ENCODE measurements at regions not wholly inside any gene's neighbourhood (a gene's known extent, or its start where the extent isn't known, plus 50 kb on each side); places are given as distances from the start of the nearest gene placed in this dataset.
"Not testable (repeated sequence)": the region's sequence is repeated elsewhere in the genome, so short reads cannot be mapped to it uniquely, and the experiment has no call there.

- DNase-seq (ENCODE audit: low read depth): no peak
Measured at GRCh38 chrX:137646472-137646871, 80.5 kb downstream of the ZIC3 start.

DNA sequence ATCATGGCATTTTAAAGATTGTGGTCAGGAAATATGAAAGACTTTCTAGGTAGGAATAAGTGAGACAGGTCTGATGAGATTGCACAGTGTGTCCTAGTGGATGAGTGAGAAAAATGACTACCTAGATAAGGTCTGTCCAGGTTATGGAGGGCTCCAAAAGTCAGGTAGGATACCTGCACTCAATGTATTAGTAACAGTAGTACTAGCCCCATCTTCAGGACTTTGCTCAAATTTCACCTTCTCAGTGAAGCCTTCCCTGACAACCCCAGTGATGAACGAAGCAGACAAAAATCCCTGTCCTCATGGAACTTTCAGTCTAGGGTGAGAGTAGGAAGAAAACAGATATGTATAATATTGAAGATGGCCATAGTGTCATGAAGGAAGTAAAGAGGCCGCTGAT, 85.7 kb downstream of the ZIC3 start:
- no peak for DNase-seq (ENCODE audit: low read depth)

- no peak for DNase-seq (ENCODE audit: low read depth)
Measured at GRCh38 chrX:137652086-137652485, 86.2 kb downstream of the ZIC3 start.

- DNase-seq (ENCODE audit: low read depth): no peak
Measured at GRCh38 chrX:137654481-137654880, 88.6 kb downstream of the ZIC3 start.

DNA sequence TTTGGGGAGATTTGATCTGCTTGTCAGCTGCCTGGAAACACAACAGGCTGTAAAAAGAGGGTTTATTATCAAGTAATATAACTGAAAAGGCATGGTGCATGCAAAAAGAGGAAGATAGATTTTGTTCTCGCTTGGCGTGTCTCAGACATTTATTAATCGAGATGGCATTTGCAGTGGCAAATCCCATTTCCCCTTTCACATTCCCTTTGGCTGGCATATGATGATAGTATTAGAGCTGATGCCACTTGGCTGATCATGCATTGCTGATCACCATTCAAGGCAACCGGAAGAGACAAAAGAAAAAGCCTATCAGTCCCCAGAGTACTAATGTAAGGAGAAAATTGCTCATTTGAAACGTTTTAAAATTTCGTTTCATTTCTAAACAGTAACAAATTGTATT, 101.8 kb downstream of the ZIC3 start:
- no peak for DNase-seq (ENCODE audit: low read depth)

GRCh38 chrX:137684591-137684990, 118.7 kb downstream of the ZIC3 start:
- DNase-seq (ENCODE audit: low read depth): no peak

GRCh38 chrX:137695417-137695816, 129.5 kb downstream of the ZIC3 start:
- no peak for DNase-seq (ENCODE audit: low read depth)

DNA sequence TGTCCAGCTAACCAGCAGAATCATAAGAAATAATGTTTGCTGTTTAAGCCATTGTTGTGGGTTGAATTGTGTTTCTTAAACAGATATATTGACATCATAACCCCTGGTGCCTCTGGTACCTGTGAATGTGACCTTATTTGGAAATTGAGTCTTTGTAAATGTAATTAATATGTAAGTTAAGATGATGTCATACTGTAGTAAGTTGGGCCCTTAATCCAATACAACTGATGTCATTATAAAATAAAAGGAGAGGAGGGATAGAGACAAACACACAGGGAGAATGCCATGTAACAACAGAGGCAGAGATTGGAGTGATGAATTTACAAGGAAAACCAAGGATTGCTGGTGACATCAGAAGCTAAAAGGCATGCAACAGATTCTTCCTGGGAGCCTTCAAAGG, 141.4 kb downstream of the ZIC3 start:
- no peak for DNase-seq (ENCODE audit: low read depth)

GRCh38 chrX:137742846-137743245, 176.9 kb downstream of the ZIC3 start:
- no peak for DNase-seq (ENCODE audit: low read depth)

GRCh38 chrX:137743414-137743813, 177.5 kb downstream of the ZIC3 start:
- no peak for DNase-seq (ENCODE audit: low read depth)

DNA sequence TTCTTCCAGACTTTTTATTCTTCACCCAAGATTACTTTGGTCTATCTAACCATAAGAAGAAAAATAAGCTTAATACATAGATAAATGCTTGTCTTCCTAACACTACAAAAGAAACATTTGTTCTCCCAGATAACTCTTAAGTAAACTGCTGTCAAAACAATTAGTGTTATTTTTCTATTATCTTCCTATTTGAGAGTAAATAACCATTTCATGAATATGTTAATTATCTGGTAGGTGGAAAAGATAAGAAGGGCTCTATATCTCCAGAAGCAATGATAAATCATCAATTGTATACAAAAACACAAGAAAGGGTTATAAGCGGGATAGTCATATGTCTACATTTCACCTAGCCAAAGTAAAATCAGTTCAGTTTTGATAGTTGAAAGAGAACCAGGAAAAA, 180.4 kb downstream of the ZIC3 start:
- no peak for DNase-seq (ENCODE audit: low read depth)

DNA sequence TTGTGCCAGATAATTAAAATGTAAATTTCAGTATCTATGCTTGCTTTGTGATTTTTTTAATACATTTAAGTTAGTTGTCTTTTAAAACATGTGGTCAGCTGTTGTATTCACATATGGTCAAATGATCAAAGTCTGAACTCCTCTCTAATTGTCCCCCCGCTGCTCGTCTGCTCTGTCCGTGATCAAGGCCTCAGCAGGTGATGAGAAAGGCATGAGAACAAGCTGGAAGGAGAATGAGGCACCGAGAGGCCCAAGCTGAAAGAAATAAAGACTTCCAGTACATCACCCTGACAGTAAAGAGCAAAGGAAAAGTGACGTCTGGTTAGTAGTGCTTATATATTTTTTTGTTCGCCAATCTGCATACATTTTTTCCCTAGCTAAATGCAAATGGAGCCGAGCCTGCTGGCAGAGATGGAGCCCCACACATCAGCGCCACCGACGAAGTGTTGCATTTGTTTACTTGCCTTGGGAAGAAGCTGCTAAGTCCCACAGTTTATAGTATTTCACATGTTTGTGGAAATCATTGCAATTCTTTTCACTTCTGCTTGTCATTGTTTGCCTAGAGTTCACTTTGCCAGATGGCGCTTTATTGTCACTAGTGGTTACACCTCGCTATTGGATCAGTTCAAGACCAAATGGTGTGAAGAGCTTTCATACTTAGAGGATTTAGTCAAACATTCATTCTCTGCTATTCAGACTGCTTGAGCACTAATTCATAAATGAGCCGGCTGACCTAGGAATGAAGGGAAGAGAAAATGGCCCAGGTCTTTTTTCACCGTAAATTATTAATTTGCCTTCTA, 181.5 kb downstream of the ZIC3 start:
- no peak for DNase-seq (ENCODE audit: low read depth)

DNA sequence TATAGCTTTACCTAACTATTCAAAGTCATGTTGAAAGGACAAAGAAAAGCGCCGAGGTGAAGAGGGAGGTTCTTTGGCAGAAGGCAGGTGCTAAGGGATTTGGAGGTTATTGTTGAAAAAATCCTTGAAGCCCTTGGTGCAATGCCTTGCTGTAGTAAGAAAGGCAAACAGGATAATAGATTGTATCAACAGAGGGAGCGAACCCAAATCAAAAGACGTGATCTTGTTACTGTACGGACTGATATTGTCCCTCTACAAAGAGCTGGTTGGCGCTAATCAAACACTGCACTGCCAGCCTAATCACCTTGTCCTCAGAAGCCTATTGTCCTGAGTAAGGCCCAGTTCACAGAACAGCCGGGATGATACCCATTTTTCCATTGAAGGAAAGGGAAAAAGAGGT, 182.9 kb downstream of the ZIC3 start:
- DNase-seq (ENCODE audit: low read depth): no peak

DNA sequence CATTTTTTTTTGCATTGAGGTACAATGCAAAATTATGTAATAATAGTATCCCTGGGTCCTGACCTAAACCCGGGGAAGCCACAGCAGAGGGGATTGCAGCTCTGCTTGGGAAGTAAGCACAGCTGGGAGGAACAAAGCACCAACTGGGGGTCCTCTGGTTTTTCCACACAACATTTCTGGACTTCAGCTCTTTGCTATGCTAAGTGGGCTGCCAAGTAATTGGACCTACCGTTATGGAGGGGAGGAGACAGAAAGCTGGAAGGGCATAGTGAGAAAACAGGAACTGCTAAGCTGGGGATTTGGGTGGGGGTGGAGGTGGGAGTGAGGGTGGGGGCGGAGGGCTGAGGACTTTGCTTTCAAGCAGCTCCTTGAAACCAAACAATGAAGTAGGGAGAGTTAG, 183.3 kb downstream of the ZIC3 start:
- no peak for DNase-seq (ENCODE audit: low read depth)

DNA sequence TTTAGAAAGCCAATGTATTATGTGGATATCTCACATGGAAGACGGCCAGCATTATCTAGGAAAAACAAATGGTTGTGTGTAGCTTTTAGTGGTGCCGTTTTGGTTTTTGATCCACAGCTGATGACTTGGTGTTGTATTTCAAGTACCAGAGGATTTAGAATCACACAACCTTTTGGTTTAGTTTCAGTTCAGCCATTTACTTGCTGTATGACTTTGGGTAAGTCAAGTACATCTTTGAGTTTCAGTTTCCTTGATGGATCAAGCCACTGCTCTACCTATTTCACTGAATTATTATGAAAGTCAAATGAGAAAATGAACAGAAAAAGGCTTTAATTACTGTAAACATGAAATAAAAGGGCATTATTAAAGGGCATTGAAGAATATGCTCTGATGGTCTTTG, 205.6 kb downstream of the ZIC3 start:
- no peak for DNase-seq (ENCODE audit: low read depth)

DNA sequence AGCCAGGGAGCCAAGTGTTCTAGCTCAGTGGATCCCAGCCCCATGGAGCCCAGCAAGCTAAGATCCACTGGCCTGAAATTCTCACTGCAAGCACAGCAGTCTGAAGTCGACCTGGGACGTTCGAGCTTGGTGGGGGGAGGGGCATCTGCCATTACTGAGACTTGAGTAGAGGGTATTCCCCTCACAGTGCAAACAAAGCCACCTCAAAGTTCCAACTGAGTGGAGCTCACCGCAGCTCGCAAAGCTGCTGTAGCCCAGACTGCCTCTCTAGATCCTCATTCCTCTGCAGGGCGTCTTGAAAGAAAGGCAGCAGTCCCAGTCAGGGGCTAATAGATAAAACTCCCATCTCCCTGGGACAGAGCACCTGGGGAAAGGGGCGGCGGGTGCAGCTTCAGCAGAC, 226.3 kb downstream of the ZIC3 start:
- DNase-seq (ENCODE audit: low read depth): no peak

GRCh38 chrX:137797926-137798325, 232.0 kb downstream of the ZIC3 start:
- not testable (repeated sequence) for DNase-seq (ENCODE audit: low read depth)

- DNase-seq (ENCODE audit: low read depth): no peak
Measured at GRCh38 chrX:137823257-137823656, 257.3 kb downstream of the ZIC3 start.

GRCh38 chrX:137847376-137847775, 281.4 kb downstream of the ZIC3 start:
- DNase-seq (ENCODE audit: low read depth): no peak

GRCh38 chrX:137848266-137848905, 282.5 kb downstream of the ZIC3 start:
- no peak for DNase-seq (ENCODE audit: low read depth)

GRCh38 chrX:137852502-137852901, 286.6 kb downstream of the ZIC3 start:
- no peak for DNase-seq (ENCODE audit: low read depth)

GRCh38 chrX:137855490-137855889, 289.6 kb downstream of the ZIC3 start:
- DNase-seq (ENCODE audit: low read depth): no peak

GRCh38 chrX:137858106-137858505, 292.2 kb downstream of the ZIC3 start:
- no peak for DNase-seq (ENCODE audit: low read depth)

DNA sequence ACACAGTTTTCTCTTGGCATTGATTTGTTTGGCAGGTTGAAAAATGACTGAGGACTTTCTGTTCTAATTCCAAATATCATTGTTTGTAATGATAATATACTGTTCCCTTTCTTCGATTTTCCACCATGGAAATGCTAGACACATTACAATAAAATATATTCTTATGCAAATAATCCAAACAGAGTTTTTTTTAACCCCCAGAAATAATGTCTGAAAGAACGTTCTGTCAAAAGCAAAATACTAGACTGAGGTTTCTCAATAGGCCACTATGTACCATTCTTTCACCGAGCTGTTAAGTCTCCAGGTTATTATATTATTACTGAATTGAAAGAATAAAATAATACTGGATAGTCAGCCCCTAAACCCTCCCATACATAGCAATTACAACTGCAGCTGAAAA, 312.5 kb downstream of the ZIC3 start:
- no peak for DNase-seq (ENCODE audit: low read depth)
